ENCODE measurements at regions not wholly inside any gene's neighbourhood (a gene's known extent, or its start where the extent isn't known, plus 50 kb on each side); places are given as distances from the start of the nearest gene placed in this dataset.

GRCh38 chr1:19563324-19564097 lies 78.2 kb upstream of the CAPZB start:
- DNase-seq: no peak
- Histone ChIP-seq H4K20me1 (ENCODE audit: insufficient read depth) (no peaks in the 10 kb centered on the region), H3K4me1 (ENCODE audit: control insufficient read depth in 1 of 2, insufficient read depth in 2 of 2, low read depth in 1 of 2, low read length in 1 of 2) (no peaks in the 10 kb centered on the region), H3K27ac (ENCODE audit: low read depth in 2 of 2, low read length in 1 of 2) (no peak overlapping the region), H3K9ac (no peak overlapping the region), H2AFZ (ENCODE audit: low read depth) (no peak overlapping the region), H3K4me3 (ENCODE audit: low read depth in 2 of 2, low read length in 1 of 2) (no peak overlapping the region), H3K36me3 (replicated peaks in 1 of 2; ENCODE audit: control insufficient read depth in 1 of 2, insufficient read depth in 2 of 2, low read length in 1 of 2) (no peaks in the 10 kb centered on the region), H3F3A (replicated peaks; ENCODE audit: insufficient read depth) (peaks cover 6% of the 10 kb centered on the region), H3K9me2 (no peaks in the 10 kb centered on the region), H3K27me3 (ENCODE audit: insufficient read depth) (no peaks in the 10 kb centered on the region), H3K9me3 (no peaks in the 10 kb centered on the region), H3K79me2 (ENCODE audit: insufficient read depth) (no peaks in the 10 kb centered on the region), H3K4me2 (no peak overlapping the region)
- ChIA-PET CTCF (interaction anchor here (0.8 to 1.0 kb wide), 3 partner anchors 14 to 77 kb away, joined by 3 read pairs; no protein-coding TSS in a partner anchor), POLR2A (no interaction called here)
- WGBS (ENCODE audit: low lambda C conversion rate): 90% methylated on average over 6 of the region's 15 CpGs
- TF ChIP-seq RCOR1 (IDR thresholded peaks at IDR 0.05; ENCODE audit: low read length) (no peak), RAD21 (IDR thresholded peaks at IDR 0.05; ENCODE audit: low read length) (no peak), YY1 (IDR thresholded peaks at IDR 0.05; ENCODE audit: low read depth) (no peak), TEAD4 (IDR thresholded peaks at IDR 0.05; ENCODE audit: borderline replicate concordance, insufficient read depth) (no peak), JUND (IDR thresholded peaks at IDR 0.05) (no peak), MEF2A (IDR thresholded peaks at IDR 0.05; ENCODE audit: borderline replicate concordance, low read depth) (no peak), TCF12 (IDR thresholded peaks at IDR 0.05) (no peak), CHD2 (IDR thresholded peaks at IDR 0.05; ENCODE audit: low read length, partially characterized antibody) (no peak), MXI1 (IDR thresholded peaks at IDR 0.05; ENCODE audit: low read depth, low read length) (no peak), EP300 (IDR thresholded peaks at IDR 0.05; ENCODE audit: borderline replicate concordance in 1 of 2, low read depth in 1 of 2, low read length in 1 of 2) (no peak), GATA2 (CRISPR knock-in tag; IDR thresholded peaks at IDR 0.05) (no peak), NRF1 (IDR thresholded peaks at IDR 0.05; ENCODE audit: low read depth, low read length) (no peak), FOXJ3 (CRISPR knock-in tag; IDR thresholded peaks at IDR 0.05) (no peak), POLR2AphosphoS5 (IDR thresholded peaks at IDR 0.05; ENCODE audit: low read depth, low read length) (no peak), ZBTB33 (IDR thresholded peaks at IDR 0.05; ENCODE audit: borderline replicate concordance, low read depth) (no peak), SMC3 (IDR thresholded peaks at IDR 0.05; ENCODE audit: low read depth, low read length) (no peak), PBX3 (IDR thresholded peaks at IDR 0.05) (no peak), FOSL2 (IDR thresholded peaks at IDR 0.05; ENCODE audit: borderline replicate concordance, low read depth) (no peak), USF2 (IDR thresholded peaks at IDR 0.05; ENCODE audit: borderline replicate concordance, low read depth, low read length) (no peak)
- TF ChIP-seq, protein P1, sequence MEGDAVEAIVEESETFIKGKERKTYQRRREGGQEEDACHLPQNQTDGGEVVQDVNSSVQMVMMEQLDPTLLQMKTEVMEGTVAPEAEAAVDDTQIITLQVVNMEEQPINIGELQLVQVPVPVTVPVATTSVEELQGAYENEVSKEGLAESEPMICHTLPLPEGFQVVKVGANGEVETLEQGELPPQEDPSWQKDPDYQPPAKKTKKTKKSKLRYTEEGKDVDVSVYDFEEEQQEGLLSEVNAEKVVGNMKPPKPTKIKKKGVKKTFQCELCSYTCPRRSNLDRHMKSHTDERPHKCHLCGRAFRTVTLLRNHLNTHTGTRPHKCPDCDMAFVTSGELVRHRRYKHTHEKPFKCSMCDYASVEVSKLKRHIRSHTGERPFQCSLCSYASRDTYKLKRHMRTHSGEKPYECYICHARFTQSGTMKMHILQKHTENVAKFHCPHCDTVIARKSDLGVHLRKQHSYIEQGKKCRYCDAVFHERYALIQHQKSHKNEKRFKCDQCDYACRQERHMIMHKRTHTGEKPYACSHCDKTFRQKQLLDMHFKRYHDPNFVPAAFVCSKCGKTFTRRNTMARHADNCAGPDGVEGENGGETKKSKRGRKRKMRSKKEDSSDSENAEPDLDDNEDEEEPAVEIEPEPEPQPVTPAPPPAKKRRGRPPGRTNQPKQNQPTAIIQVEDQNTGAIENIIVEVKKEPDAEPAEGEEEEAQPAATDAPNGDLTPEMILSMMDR (IDR thresholded peaks at IDR 0.05): no peak
